ENCODE measurements at regions not wholly inside any gene's neighbourhood (a gene's known extent, or its start where the extent isn't known, plus 50 kb on each side); places are given as distances from the start of the nearest gene placed in this dataset.

DNA sequence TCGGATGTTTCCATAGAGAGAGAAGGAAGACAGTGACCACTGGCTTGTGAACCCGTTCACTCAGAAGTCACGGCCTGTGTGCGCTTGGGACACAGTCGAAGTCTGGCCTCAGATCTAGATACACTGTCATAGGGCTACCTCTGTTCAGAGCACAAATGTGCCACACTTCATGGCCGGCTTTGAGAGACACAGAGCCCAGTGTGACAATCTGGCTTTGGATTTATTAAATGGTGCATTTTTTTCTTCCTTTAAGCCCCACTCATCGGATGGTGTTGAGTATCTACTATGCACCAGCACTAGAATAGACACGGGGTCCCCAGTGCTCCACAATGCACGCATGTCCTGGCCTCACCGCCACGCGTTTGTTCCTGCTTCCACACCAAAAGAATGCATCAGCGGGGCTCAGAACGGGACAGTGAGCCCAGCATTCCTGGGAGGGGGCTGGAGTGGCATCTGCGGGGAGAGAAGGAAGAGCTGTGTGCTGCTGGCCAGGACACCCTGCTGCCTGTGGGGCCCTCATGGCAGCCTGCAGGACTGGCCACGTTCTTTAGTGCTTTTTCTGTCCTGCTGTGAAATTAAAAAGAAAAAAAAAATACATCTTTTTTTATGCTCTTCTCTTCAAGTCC is 738.9 kb upstream of the SALL3 start:
- TF ChIP-seq ARNT (IDR thresholded peaks at IDR 0.05) (no peak), L3MBTL2 (conservative IDR thresholded peaks at IDR 0.05) (no peak), FOXM1 (IDR thresholded peaks at IDR 0.05; ENCODE audit: borderline replicate concordance) (no peak), FOXA1 (IDR thresholded peaks at IDR 0.05) (no peak), CTBP1 (IDR thresholded peaks at IDR 0.05; ENCODE audit: borderline replicate concordance) (no peak), FOXK2 (IDR thresholded peaks at IDR 0.05) (no peak), HDGF (IDR thresholded peaks at IDR 0.05; ENCODE audit: borderline replicate concordance) (no peak), PKNOX1 (IDR thresholded peaks at IDR 0.05) (no peak), ELF4 (IDR thresholded peaks at IDR 0.05) (no peak), NFRKB (IDR thresholded peaks at IDR 0.05) (no peak), TARDBP (IDR thresholded peaks at IDR 0.05) (no peak), SUZ12 (IDR thresholded peaks at IDR 0.05) (no peak), BHLHE40 (IDR thresholded peaks at IDR 0.05; ENCODE audit: borderline replicate concordance) (no peak), ZNF384 (IDR thresholded peaks at IDR 0.05) (no peak), SP1 (IDR thresholded peaks at IDR 0.05) (no peak)
- no peak for DNase-seq (ENCODE audit: extremely low spot score)
- ChIA-PET POLR2A (no interaction called here), CTCF (no interaction called here)

DNA sequence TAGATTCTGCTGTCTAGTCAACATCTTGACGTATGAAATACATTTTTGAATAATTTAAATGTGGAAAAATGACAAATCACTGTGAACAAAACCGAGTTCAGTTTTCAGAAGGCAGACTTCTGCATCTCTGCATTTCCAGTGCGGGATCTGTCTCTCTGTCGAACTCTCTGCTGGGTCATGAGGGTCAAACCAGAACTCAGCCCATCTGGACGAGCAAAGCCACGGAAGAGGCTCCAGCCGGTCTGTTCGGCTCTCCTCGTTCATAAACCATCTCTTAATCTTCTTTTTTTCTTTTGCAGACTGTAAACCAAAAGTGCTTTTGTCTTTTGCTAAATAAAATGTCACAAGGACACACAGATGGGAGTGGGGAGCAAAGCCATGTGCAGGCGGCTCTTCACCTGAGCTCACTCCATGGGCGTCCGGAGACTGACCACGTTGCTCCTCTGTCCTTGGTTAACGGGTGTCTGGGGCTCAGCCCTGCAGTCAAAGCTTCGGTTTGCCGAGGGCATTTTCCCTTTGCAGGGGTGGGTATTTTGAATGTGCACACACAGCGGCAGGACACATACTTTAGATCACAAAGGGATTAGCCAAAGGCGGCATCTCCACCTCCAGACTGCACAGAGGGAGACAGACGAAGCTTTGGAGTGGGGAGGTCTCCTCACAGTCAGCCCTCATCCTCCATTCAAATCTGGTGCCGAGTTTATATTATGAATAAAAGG is 737.9 kb upstream of the SALL3 start:
- no peak for DNase-seq (ENCODE audit: extremely low spot score)
- no peak for TF ChIP-seq L3MBTL2 (conservative IDR thresholded peaks at IDR 0.05)
- TF ChIP-seq SUZ12 (IDR thresholded peaks at IDR 0.05), result no peak
- no peak for TF ChIP-seq ELF4 (IDR thresholded peaks at IDR 0.05)
- no peak for TF ChIP-seq TARDBP (IDR thresholded peaks at IDR 0.05)
- ChIA-PET CTCF (no interaction called here), POLR2A (no interaction called here)

- POLR2A ChIA-PET, result no interaction called here
- DNase-seq (ENCODE audit: extremely low spot score), result no peak
- no peak for TF ChIP-seq FOXA1 (IDR thresholded peaks at IDR 0.05)
- no peak for TF ChIP-seq ELF4 (IDR thresholded peaks at IDR 0.05)
- CTCF ChIA-PET, result no interaction called here
Measured at GRCh38 chr18:78242254-78242643, 737.4 kb upstream of the SALL3 start.

- TF ChIP-seq BHLHE40 (IDR thresholded peaks at IDR 0.05; ENCODE audit: borderline replicate concordance), result no peak
- TF ChIP-seq L3MBTL2 (conservative IDR thresholded peaks at IDR 0.05), result no peak
- TF ChIP-seq NFRKB (IDR thresholded peaks at IDR 0.05), result no peak
- TF ChIP-seq ELF4 (IDR thresholded peaks at IDR 0.05), result no peak
- TF ChIP-seq LEF1 (IDR thresholded peaks at IDR 0.05; ENCODE audit: borderline replicate concordance), result no peak
- no peak for TF ChIP-seq FOXM1 (IDR thresholded peaks at IDR 0.05; ENCODE audit: borderline replicate concordance)
- TF ChIP-seq HDGF (IDR thresholded peaks at IDR 0.05; ENCODE audit: borderline replicate concordance), result no peak
- no peak for TF ChIP-seq ZNF384 (IDR thresholded peaks at IDR 0.05)
- no peak for DNase-seq (ENCODE audit: extremely low spot score)
- POLR2A ChIA-PET, result no interaction called here
- CTCF ChIA-PET, result no interaction called here
Measured at GRCh38 chr18:78242806-78243205, 736.8 kb upstream of the SALL3 start.

GRCh38 chr18:78244779-78245178 is 734.8 kb upstream of the SALL3 start:
- ChIA-PET CTCF (no interaction called here), POLR2A (no interaction called here)
- TF ChIP-seq ZNF384 (IDR thresholded peaks at IDR 0.05), result no peak
- TF ChIP-seq CTBP1 (IDR thresholded peaks at IDR 0.05; ENCODE audit: borderline replicate concordance), result no peak
- no peak for TF ChIP-seq BHLHE40 (IDR thresholded peaks at IDR 0.05; ENCODE audit: borderline replicate concordance)
- TF ChIP-seq FOXK2 (IDR thresholded peaks at IDR 0.05), result no peak
- TF ChIP-seq SUZ12 (IDR thresholded peaks at IDR 0.05), result no peak
- no peak for TF ChIP-seq HDGF (IDR thresholded peaks at IDR 0.05; ENCODE audit: borderline replicate concordance)
- TF ChIP-seq FOXM1 (IDR thresholded peaks at IDR 0.05; ENCODE audit: borderline replicate concordance), result no peak
- TF ChIP-seq PKNOX1 (IDR thresholded peaks at IDR 0.05), result no peak
- TF ChIP-seq NFRKB (IDR thresholded peaks at IDR 0.05), result no peak
- no peak for TF ChIP-seq L3MBTL2 (conservative IDR thresholded peaks at IDR 0.05)
- TF ChIP-seq ELF4 (IDR thresholded peaks at IDR 0.05), result no peak
- no peak for TF ChIP-seq ARNT (IDR thresholded peaks at IDR 0.05)
- no peak for TF ChIP-seq LEF1 (IDR thresholded peaks at IDR 0.05; ENCODE audit: borderline replicate concordance)
- TF ChIP-seq TARDBP (IDR thresholded peaks at IDR 0.05), result no peak
- TF ChIP-seq FOXA1 (IDR thresholded peaks at IDR 0.05), result no peak
- TF ChIP-seq SP1 (IDR thresholded peaks at IDR 0.05), result no peak
- DNase-seq (ENCODE audit: extremely low spot score), result no peak

DNA sequence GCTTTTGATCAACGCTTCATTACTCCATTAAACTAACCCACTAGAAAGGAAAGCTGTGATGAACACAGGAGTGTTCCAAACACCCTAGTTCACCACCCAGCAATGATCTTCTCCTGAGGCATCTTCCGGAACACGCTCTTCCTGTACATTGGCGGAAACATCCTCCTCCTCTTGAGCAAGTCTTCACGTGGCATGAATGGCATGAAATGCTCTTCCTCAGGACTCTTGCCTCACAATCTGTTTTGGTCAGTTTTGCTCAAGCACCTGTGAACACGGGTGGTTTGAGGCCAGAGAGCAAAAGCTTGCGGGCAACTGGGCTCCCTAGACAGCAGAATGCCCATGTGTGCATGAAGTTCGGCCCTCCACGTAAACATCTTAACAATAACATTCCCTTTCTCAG is 734.2 kb upstream of the SALL3 start:
- POLR2A ChIA-PET, result no interaction called here

GRCh38 chr18:78246050-78246449 is 733.6 kb upstream of the SALL3 start:
- TF ChIP-seq FOXK2 (IDR thresholded peaks at IDR 0.05) (no peak), L3MBTL2 (conservative IDR thresholded peaks at IDR 0.05) (no peak), BHLHE40 (IDR thresholded peaks at IDR 0.05; ENCODE audit: borderline replicate concordance) (no peak), HDGF (IDR thresholded peaks at IDR 0.05; ENCODE audit: borderline replicate concordance) (no peak), SUZ12 (IDR thresholded peaks at IDR 0.05) (no peak), LEF1 (IDR thresholded peaks at IDR 0.05; ENCODE audit: borderline replicate concordance) (no peak), TARDBP (IDR thresholded peaks at IDR 0.05) (no peak), FOXM1 (IDR thresholded peaks at IDR 0.05; ENCODE audit: borderline replicate concordance) (no peak), PKNOX1 (IDR thresholded peaks at IDR 0.05) (no peak), FOXA1 (IDR thresholded peaks at IDR 0.05) (no peak), ZNF384 (IDR thresholded peaks at IDR 0.05) (no peak), NFRKB (IDR thresholded peaks at IDR 0.05) (no peak), ELF4 (IDR thresholded peaks at IDR 0.05) (no peak), ARNT (IDR thresholded peaks at IDR 0.05) (no peak), CTBP1 (IDR thresholded peaks at IDR 0.05; ENCODE audit: borderline replicate concordance) (no peak), SP1 (IDR thresholded peaks at IDR 0.05) (no peak)
- ChIA-PET POLR2A (no interaction called here), CTCF (no interaction called here)
- no peak for DNase-seq (ENCODE audit: extremely low spot score)

More for the DNA sequence above, 734.2 kb upstream of the SALL3 start:
- CTCF ChIA-PET, result no interaction called here
- TF ChIP-seq LEF1 (IDR thresholded peaks at IDR 0.05; ENCODE audit: borderline replicate concordance) (no peak), NFRKB (IDR thresholded peaks at IDR 0.05) (no peak), TARDBP (IDR thresholded peaks at IDR 0.05) (no peak)
- no peak for DNase-seq (ENCODE audit: extremely low spot score)
